ENCODE measurements at regions not wholly inside any gene's neighbourhood (a gene's known extent, or its start where the extent isn't known, plus 50 kb on each side); places are given as distances from the start of the nearest gene placed in this dataset.

- TF ChIP-seq, protein P1, sequence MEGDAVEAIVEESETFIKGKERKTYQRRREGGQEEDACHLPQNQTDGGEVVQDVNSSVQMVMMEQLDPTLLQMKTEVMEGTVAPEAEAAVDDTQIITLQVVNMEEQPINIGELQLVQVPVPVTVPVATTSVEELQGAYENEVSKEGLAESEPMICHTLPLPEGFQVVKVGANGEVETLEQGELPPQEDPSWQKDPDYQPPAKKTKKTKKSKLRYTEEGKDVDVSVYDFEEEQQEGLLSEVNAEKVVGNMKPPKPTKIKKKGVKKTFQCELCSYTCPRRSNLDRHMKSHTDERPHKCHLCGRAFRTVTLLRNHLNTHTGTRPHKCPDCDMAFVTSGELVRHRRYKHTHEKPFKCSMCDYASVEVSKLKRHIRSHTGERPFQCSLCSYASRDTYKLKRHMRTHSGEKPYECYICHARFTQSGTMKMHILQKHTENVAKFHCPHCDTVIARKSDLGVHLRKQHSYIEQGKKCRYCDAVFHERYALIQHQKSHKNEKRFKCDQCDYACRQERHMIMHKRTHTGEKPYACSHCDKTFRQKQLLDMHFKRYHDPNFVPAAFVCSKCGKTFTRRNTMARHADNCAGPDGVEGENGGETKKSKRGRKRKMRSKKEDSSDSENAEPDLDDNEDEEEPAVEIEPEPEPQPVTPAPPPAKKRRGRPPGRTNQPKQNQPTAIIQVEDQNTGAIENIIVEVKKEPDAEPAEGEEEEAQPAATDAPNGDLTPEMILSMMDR (IDR thresholded peaks at IDR 0.05), result no peak
- TF ChIP-seq POLR2A (IDR thresholded peaks at IDR 0.05), result no peak
Observed at GRCh38 chr4:12452291-12452690, 1023.6 kb upstream of the HS3ST1 start.
